ENCODE measurements at regions not wholly inside any gene's neighbourhood (a gene's known extent, or its start where the extent isn't known, plus 50 kb on each side); places are given as distances from the start of the nearest gene placed in this dataset.

- WGBS, result 47% methylated on average over 4 of the region's 4 CpGs
- intact Hi-C loops (cut with DNase I), result no loop called here
- Histone ChIP-seq H3K9me3 (no peaks in the 10 kb centered on the region), H3K36me3 (no peaks in the 10 kb centered on the region), H3K4me3 (no peak overlapping the region), H3K27ac (replicated peaks in 1 of 4) (peak overlapping the region; percentile 66 to 82 (median 76)), H3K4me1 (peaks cover 0 to 83% (median 67%) of the 10 kb centered on the region in 4 donors), H3K27me3 (no peaks in the 10 kb centered on the region)
- no peak for DNase-seq (ENCODE audit: extremely low spot score)
- TF ChIP-seq POLR2AphosphoS5 (IDR thresholded peaks at IDR 0.05) (peak in 1 of 2 donors; percentile 27), POLR2A (IDR thresholded peaks at IDR 0.05; ENCODE audit: low read depth) (no peak)
These were observed 153.8 kb downstream of the DEPDC1B start for GRCh38 chr5:60546207-60546606.

- TF ChIP-seq CTCF (IDR thresholded peaks at IDR 0.05) (no peak), POLR2A (IDR thresholded peaks at IDR 0.05; ENCODE audit: low read depth) (no peak), POLR2AphosphoS5 (IDR thresholded peaks at IDR 0.05) (no peak), EP300 (IDR thresholded peaks at IDR 0.05) (no peak)
- WGBS, result 21% methylated on average over 3 of the region's 3 CpGs
- Histone ChIP-seq H3K4me3 (no peak overlapping the region), H3K9me3 (no peaks in the 10 kb centered on the region), H3K36me3 (no peaks in the 10 kb centered on the region), H3K27me3 (no peaks in the 10 kb centered on the region), H3K4me1 (peaks cover 0 to 86% (median 73%) of the 10 kb centered on the region in 4 donors), H3K27ac (replicated peaks in 1 of 4) (peak overlapping the region; percentile 66 to 82 (median 76))
- intact Hi-C loops (cut with DNase I), result no loop called here
- no peak for DNase-seq (ENCODE audit: extremely low spot score)
These were observed 154.4 kb downstream of the DEPDC1B start for GRCh38 chr5:60545551-60545950.

- Histone ChIP-seq H3K9me3 (no peaks in the 10 kb centered on the region), H3K36me3 (no peaks in the 10 kb centered on the region), H3K4me3 (no peak overlapping the region), H3K4me1 (peaks cover 5 to 93% (median 82%) of the 10 kb centered on the region in 4 donors), H3K27ac (replicated peaks in 1 of 4) (peak overlapping the region in 2 of 4 donors; percentile 66 to 81), H3K27me3 (no peaks in the 10 kb centered on the region)
- no peak for TF ChIP-seq POLR2A (IDR thresholded peaks at IDR 0.05; ENCODE audit: low read depth)
- no peak for TF ChIP-seq CTCF (IDR thresholded peaks at IDR 0.05)
- no peak for TF ChIP-seq EP300 (IDR thresholded peaks at IDR 0.05)
- TF ChIP-seq POLR2AphosphoS5 (IDR thresholded peaks at IDR 0.05), result no peak
- WGBS, result 77% methylated on average over 2 of the region's 2 CpGs
- intact Hi-C loops (cut with DNase I), result no loop called here
- no peak for DNase-seq (ENCODE audit: extremely low spot score)
These were observed 155.8 kb downstream of the DEPDC1B start for GRCh38 chr5:60544142-60544541.

- peak; percentile 7 to 43 for TF ChIP-seq POLR2AphosphoS5 (IDR thresholded peaks at IDR 0.05)
- no peak for TF ChIP-seq EP300 (IDR thresholded peaks at IDR 0.05)
- no peak for TF ChIP-seq POLR2A (IDR thresholded peaks at IDR 0.05; ENCODE audit: low read depth)
- no peak for TF ChIP-seq CTCF (IDR thresholded peaks at IDR 0.05)
- no peak overlapping the region for H3K4me3 ChIP-seq
- H3K27me3 ChIP-seq, result no peaks in the 10 kb centered on the region
- 39% methylated on average over 2 of the region's 2 CpGs for WGBS
- H3K4me1 ChIP-seq, result peaks cover 9 to 76% (median 67%) of the 10 kb centered on the region in 4 donors
- DNase-seq (ENCODE audit: extremely low spot score), result no peak
- H3K9me3 ChIP-seq, result no peaks in the 10 kb centered on the region
- no peaks in the 10 kb centered on the region for H3K36me3 ChIP-seq
- H3K27ac ChIP-seq (replicated peaks in 1 of 4), result peak overlapping the region; percentile 48 to 67 (median 62)
- intact Hi-C loops (cut with DNase I), result no loop called here
These were observed 158.0 kb downstream of the DEPDC1B start for GRCh38 chr5:60541980-60542379.

- DNase-seq (ENCODE audit: extremely low spot score), result no peak
- 31% methylated on average over 5 of the region's 5 CpGs for WGBS
- intact Hi-C loops (cut with DNase I), result no loop called here
- no peak overlapping the region for H3K4me3 ChIP-seq
- H3K27me3 ChIP-seq, result no peaks in the 10 kb centered on the region
- H3K27ac ChIP-seq (replicated peaks in 1 of 4), result peak overlapping the region; percentile 48 to 67 (median 62)
- H3K9me3 ChIP-seq, result no peaks in the 10 kb centered on the region
- peaks cover 9 to 68% (median 61%) of the 10 kb centered on the region in 4 donors for H3K4me1 ChIP-seq
- no peak for TF ChIP-seq POLR2AphosphoS5 (IDR thresholded peaks at IDR 0.05)
- no peak for TF ChIP-seq CTCF (IDR thresholded peaks at IDR 0.05)
- no peak for TF ChIP-seq EP300 (IDR thresholded peaks at IDR 0.05)
- no peak for TF ChIP-seq POLR2A (IDR thresholded peaks at IDR 0.05; ENCODE audit: low read depth)
- no peaks in the 10 kb centered on the region for H3K36me3 ChIP-seq
These were observed 158.8 kb downstream of the DEPDC1B start for GRCh38 chr5:60540856-60541805.
